HG03135 (cell line): ENCODE measurements at regions not wholly inside any gene's neighbourhood (a gene's known extent, or its start where the extent isn't known, plus 50 kb on each side); places are given as distances from the start of the nearest gene placed in this dataset.
"Not testable (repeated sequence)": the region's sequence is repeated elsewhere in the genome, so short reads cannot be mapped to it uniquely, and the experiment has no call there.

Experiments
- ATAC-seq: cut with Tn5 transposase; IDR thresholded peaks from one replicate; pipeline ENCODE4 v1.9.1; 2021; ENCODE audit warnings: mild to moderate bottlenecking, moderate library complexity; ENCODE audit not compliant: unreplicated experiment

GRCh38 chr12:31162896-31163560 is 89.4 kb downstream of the DDX11 start:
- not testable (repeated sequence) for ATAC-seq

GRCh38 chr12:31174293-31174692 is 100.6 kb downstream of the DDX11 start:
- ATAC-seq: not testable (repeated sequence)

GRCh38 chr12:31177514-31177913 is 103.9 kb downstream of the DDX11 start:
- ATAC-seq: not testable (repeated sequence)

- ATAC-seq: not testable (repeated sequence)
Measured at GRCh38 chr12:31178875-31179274, 105.2 kb downstream of the DDX11 start.

- ATAC-seq: not testable (repeated sequence)
Measured at GRCh38 chr12:31179627-31180237, 106.1 kb downstream of the DDX11 start.

GRCh38 chr12:31182571-31182970 is 108.9 kb downstream of the DDX11 start:
- ATAC-seq: not testable (repeated sequence)

GRCh38 chr12:31183107-31183506 is 109.4 kb downstream of the DDX11 start:
- ATAC-seq: not testable (repeated sequence)

GRCh38 chr12:31183899-31184298 is 110.2 kb downstream of the DDX11 start:
- ATAC-seq: not testable (repeated sequence)

GRCh38 chr12:31184667-31185066 is 111.0 kb downstream of the DDX11 start:
- not testable (repeated sequence) for ATAC-seq

- not testable (repeated sequence) for ATAC-seq
Measured at GRCh38 chr12:31192689-31193088, 119.0 kb downstream of the DDX11 start.

- ATAC-seq: not testable (repeated sequence)
Measured at GRCh38 chr12:31195620-31196019, 122.0 kb downstream of the DDX11 start.

- ATAC-seq: not testable (repeated sequence)
Measured at GRCh38 chr12:31199476-31199875, 125.8 kb downstream of the DDX11 start.

GRCh38 chr12:31201382-31201781 is 124.6 kb downstream of the SINHCAF start:
- ATAC-seq: no peak

GRCh38 chr12:31203261-31203660 is 122.7 kb downstream of the SINHCAF start:
- no peak for ATAC-seq

GRCh38 chr12:31205054-31205453 is 120.9 kb downstream of the SINHCAF start:
- peak; percentile 92 for ATAC-seq

GRCh38 chr12:31206038-31206670 is 119.8 kb downstream of the SINHCAF start:
- ATAC-seq: no peak

- ATAC-seq: no peak
Measured at GRCh38 chr12:31207799-31208465, 118.0 kb downstream of the SINHCAF start.

GRCh38 chr12:31210104-31210503 is 115.8 kb downstream of the SINHCAF start:
- no peak for ATAC-seq

- no peak for ATAC-seq
Measured at GRCh38 chr12:31210541-31210940, 115.4 kb downstream of the SINHCAF start.

- no peak for ATAC-seq
Measured at GRCh38 chr12:31214626-31215517, 111.1 kb downstream of the SINHCAF start.
